ENCODE measurements at regions not wholly inside any gene's neighbourhood (a gene's known extent, or its start where the extent isn't known, plus 50 kb on each side); places are given as distances from the start of the nearest gene placed in this dataset.

DNA sequence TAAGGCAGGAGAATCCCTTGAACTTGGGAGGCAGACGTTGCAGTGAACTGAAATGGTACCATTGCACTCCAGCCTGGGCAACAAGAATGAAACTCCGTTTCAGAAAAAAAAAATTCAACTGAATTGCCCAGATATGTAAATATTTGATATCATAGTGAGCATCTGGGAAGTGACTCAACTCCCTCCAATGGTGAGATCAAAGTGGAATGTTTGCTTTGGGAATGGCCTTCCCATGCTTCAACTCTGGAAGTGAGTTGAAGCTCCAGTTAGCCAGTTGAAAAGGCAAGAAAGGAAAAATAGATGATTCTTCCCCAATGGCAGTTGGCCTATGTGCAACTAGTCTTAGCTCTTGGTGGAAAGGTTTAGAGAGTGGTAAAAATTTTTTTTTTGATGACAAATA lies 131.6 kb upstream of the CMC1 start:
- ChIA-PET POLR2A (interaction anchor here (0.6 to 1.2 kb wide), 4 partner anchors 15 to 610 kb away, joined by 3 to 4 read pairs (median 3); no protein-coding TSS in a partner anchor), CTCF (ENCODE audit: unreplicated experiment) (no interaction called here)
- H3K79me2 ChIP-seq (ENCODE audit: insufficient read depth, low read depth, low read length) = no peaks in the 10 kb centered on the region
- H3K9me2 ChIP-seq (ENCODE audit: insufficient read depth, low read length) = no peaks in the 10 kb centered on the region
- no peak overlapping the region for H3K4me2 ChIP-seq (ENCODE audit: low read length)
- TF ChIP-seq EZH2phosphoT487 (IDR thresholded peaks at IDR 0.05; ENCODE audit: borderline replicate concordance, low read depth, low read length) = no peak
- TF ChIP-seq, protein P1, sequence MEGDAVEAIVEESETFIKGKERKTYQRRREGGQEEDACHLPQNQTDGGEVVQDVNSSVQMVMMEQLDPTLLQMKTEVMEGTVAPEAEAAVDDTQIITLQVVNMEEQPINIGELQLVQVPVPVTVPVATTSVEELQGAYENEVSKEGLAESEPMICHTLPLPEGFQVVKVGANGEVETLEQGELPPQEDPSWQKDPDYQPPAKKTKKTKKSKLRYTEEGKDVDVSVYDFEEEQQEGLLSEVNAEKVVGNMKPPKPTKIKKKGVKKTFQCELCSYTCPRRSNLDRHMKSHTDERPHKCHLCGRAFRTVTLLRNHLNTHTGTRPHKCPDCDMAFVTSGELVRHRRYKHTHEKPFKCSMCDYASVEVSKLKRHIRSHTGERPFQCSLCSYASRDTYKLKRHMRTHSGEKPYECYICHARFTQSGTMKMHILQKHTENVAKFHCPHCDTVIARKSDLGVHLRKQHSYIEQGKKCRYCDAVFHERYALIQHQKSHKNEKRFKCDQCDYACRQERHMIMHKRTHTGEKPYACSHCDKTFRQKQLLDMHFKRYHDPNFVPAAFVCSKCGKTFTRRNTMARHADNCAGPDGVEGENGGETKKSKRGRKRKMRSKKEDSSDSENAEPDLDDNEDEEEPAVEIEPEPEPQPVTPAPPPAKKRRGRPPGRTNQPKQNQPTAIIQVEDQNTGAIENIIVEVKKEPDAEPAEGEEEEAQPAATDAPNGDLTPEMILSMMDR (conservative IDR thresholded peaks at IDR 0.05; ENCODE audit: low read length) = no peak
- no peaks in the 10 kb centered on the region for H3K36me3 ChIP-seq (ENCODE audit: insufficient read depth, low read length)
- no peaks in the 10 kb centered on the region for H4K20me1 ChIP-seq (ENCODE audit: insufficient read depth, low read length)
- H3K27ac ChIP-seq (ENCODE audit: low read depth, low read length, poor library complexity, severe bottlenecking) = no peak overlapping the region
- intact Hi-C loops (cut with micrococcal nuclease; ENCODE audit: unreplicated experiment) = no loop called here
- H3K4me1 ChIP-seq (ENCODE audit: insufficient read depth, low read length, poor library complexity, severe bottlenecking) = no peaks in the 10 kb centered on the region
- no peaks in the 10 kb centered on the region for H3K9me3 ChIP-seq (ENCODE audit: low read length)
- no peak overlapping the region for H3K4me3 ChIP-seq (ENCODE audit: low read depth, low read length, poor library complexity, severe bottlenecking)
- H2AFZ ChIP-seq (ENCODE audit: low read length) = no peak overlapping the region
- BruUV-seq (replicated peaks) = no TSS peak
- no peak for DNase-seq (ENCODE audit: low spot score)

DNA sequence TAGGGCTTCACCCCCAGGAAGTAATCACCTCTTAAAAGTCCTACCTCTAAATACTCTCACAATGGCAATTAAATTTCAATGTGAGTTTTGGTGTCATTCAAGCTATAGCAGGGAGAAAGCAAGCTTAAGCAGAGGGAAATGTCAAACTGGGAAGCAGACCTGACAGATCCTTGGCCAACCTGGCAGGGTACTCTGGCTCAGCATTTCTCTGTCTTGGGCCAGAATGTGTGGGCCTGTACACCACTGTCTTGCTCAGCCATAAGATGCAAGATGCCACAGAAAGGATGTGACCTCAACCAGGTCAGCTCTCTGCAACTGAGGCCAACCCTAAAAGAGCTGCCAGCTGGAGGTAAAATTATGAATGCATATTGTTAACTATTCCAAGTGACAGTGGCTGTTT lies 130.6 kb upstream of the CMC1 start:
- no peak overlapping the region for H3K4me2 ChIP-seq (ENCODE audit: low read length)
- ChIA-PET CTCF (ENCODE audit: unreplicated experiment) (no interaction called here), POLR2A (interaction anchor here (1.0 to 1.2 kb wide), 3 partner anchors 14 to 814 kb away, joined by 3 to 4 read pairs (median 3); no protein-coding TSS in a partner anchor)
- no peak overlapping the region for H2AFZ ChIP-seq (ENCODE audit: low read length)
- TF ChIP-seq EZH2phosphoT487 (IDR thresholded peaks at IDR 0.05; ENCODE audit: borderline replicate concordance, low read depth, low read length) = no peak
- TF ChIP-seq, protein P1 (conservative IDR thresholded peaks at IDR 0.05; ENCODE audit: low read length) = no peak
- no TSS peak for BruUV-seq (replicated peaks)
- H3K9me3 ChIP-seq (ENCODE audit: low read length) = no peaks in the 10 kb centered on the region
- no peaks in the 10 kb centered on the region for H3K4me1 ChIP-seq (ENCODE audit: insufficient read depth, low read length, poor library complexity, severe bottlenecking)
- no peaks in the 10 kb centered on the region for H3K79me2 ChIP-seq (ENCODE audit: insufficient read depth, low read depth, low read length)
- H3K4me3 ChIP-seq (ENCODE audit: low read depth, low read length, poor library complexity, severe bottlenecking) = no peak overlapping the region
- H3K36me3 ChIP-seq (ENCODE audit: insufficient read depth, low read length) = no peaks in the 10 kb centered on the region
- H3K27ac ChIP-seq (ENCODE audit: low read depth, low read length, poor library complexity, severe bottlenecking) = no peak overlapping the region
- no peaks in the 10 kb centered on the region for H3K9me2 ChIP-seq (ENCODE audit: insufficient read depth, low read length)
- DNase-seq (ENCODE audit: low spot score) = no peak
- intact Hi-C loops (cut with micrococcal nuclease; ENCODE audit: unreplicated experiment) = no loop called here
- no peaks in the 10 kb centered on the region for H4K20me1 ChIP-seq (ENCODE audit: insufficient read depth, low read length)

DNA sequence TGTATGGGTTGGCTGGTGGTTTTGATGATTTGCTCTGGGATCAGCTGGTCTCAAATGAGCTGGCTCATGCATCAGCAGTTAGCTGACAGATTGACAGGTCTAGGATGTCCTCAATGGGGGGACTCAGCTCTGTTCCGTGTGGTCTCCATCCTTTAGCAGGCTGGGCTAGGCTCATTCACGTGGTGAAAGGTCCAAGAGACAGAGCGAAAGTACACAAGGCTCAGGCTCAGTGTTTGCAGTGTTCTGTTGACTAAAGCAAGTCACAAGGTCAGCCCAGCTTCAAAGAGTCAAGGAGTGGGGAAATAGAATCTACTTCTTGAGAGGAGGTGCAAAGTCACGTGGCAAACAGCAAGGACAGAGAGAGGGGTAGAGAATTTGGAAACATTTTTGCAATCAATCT lies 126.5 kb upstream of the CMC1 start:
- Histone ChIP-seq H2AFZ (ENCODE audit: low read length) (no peak overlapping the region), H3K4me2 (ENCODE audit: low read length) (no peak overlapping the region), H3K4me3 (ENCODE audit: low read depth, low read length, poor library complexity, severe bottlenecking) (no peak overlapping the region), H3K9me2 (ENCODE audit: insufficient read depth, low read length) (no peaks in the 10 kb centered on the region), H4K20me1 (ENCODE audit: insufficient read depth, low read length) (no peaks in the 10 kb centered on the region), H3K36me3 (ENCODE audit: insufficient read depth, low read length) (no peaks in the 10 kb centered on the region), H3K9me3 (ENCODE audit: low read length) (no peaks in the 10 kb centered on the region), H3K27ac (ENCODE audit: low read depth, low read length, poor library complexity, severe bottlenecking) (no peak overlapping the region), H3K4me1 (ENCODE audit: insufficient read depth, low read length, poor library complexity, severe bottlenecking) (no peaks in the 10 kb centered on the region), H3K79me2 (ENCODE audit: insufficient read depth, low read depth, low read length) (no peaks in the 10 kb centered on the region)
- TF ChIP-seq, protein P1 (conservative IDR thresholded peaks at IDR 0.05; ENCODE audit: low read length) = no peak
- TF ChIP-seq EZH2phosphoT487 (IDR thresholded peaks at IDR 0.05; ENCODE audit: borderline replicate concordance, low read depth, low read length) = no peak
- DNase-seq (ENCODE audit: low spot score) = no peak
- intact Hi-C loops (cut with micrococcal nuclease; ENCODE audit: unreplicated experiment) = no loop called here
- BruUV-seq (replicated peaks) = no TSS peak
- CTCF ChIA-PET (ENCODE audit: unreplicated experiment) = no interaction called here
- POLR2A ChIA-PET = interaction anchor here (0.6 kb wide), 2 partner anchors 27 to 898 kb away, joined by 3 to 5 read pairs; no protein-coding TSS in a partner anchor
